NCI-H510A treated with DMSO at 0.1 percent for 48 hours (cell line): ENCODE measurements at regions not wholly inside any gene's neighbourhood (a gene's known extent, or its start where the extent isn't known, plus 50 kb on each side); places are given as distances from the start of the nearest gene placed in this dataset.

Experiments
- DNase-seq: peaks from one replicate; lab custom pipeline; 2025; lab: John Stamatoyannopoulos, UW

- no peak for DNase-seq
These were observed 86.9 kb upstream of the MSX1 start for GRCh38 chr4:4772534-4772933.

GRCh38 chr4:4771160-4771559, 88.3 kb upstream of the MSX1 start:
- DNase-seq = no peak

- DNase-seq = no peak
These were observed 88.9 kb upstream of the MSX1 start for GRCh38 chr4:4770610-4771009.

- DNase-seq = no peak
These were observed 92.9 kb upstream of the MSX1 start for GRCh38 chr4:4766564-4766963.

GRCh38 chr4:4765811-4766210, 93.7 kb upstream of the MSX1 start:
- DNase-seq = no peak

GRCh38 chr4:4764558-4764905, 94.9 kb upstream of the MSX1 start:
- DNase-seq = no peak

GRCh38 chr4:4763822-4764557, 95.5 kb upstream of the MSX1 start:
- no peak for DNase-seq

- no peak for DNase-seq
These were observed 96.3 kb upstream of the MSX1 start for GRCh38 chr4:4762909-4763821.

- DNase-seq = no peak
These were observed 97.2 kb upstream of the MSX1 start for GRCh38 chr4:4762300-4762699.

- DNase-seq = no peak
These were observed 98.1 kb upstream of the MSX1 start for GRCh38 chr4:4761128-4761982.

GRCh38 chr4:4759883-4760282, 99.6 kb upstream of the MSX1 start:
- no peak for DNase-seq

- DNase-seq = no peak
These were observed 100.2 kb upstream of the MSX1 start for GRCh38 chr4:4759232-4759631.

GRCh38 chr4:4758681-4759080, 100.8 kb upstream of the MSX1 start:
- no peak for DNase-seq

- DNase-seq = no peak
These were observed 104.2 kb upstream of the MSX1 start for GRCh38 chr4:4755306-4755705.

GRCh38 chr4:4754641-4755040, 104.8 kb upstream of the MSX1 start:
- no peak for DNase-seq

GRCh38 chr4:4753643-4754042, 105.8 kb upstream of the MSX1 start:
- DNase-seq = no peak

- no peak for DNase-seq
These were observed 106.7 kb upstream of the MSX1 start for GRCh38 chr4:4752576-4753401.

- DNase-seq = no peak
These were observed 107.4 kb upstream of the MSX1 start for GRCh38 chr4:4752025-4752424.

GRCh38 chr4:4750187-4750586, 109.3 kb upstream of the MSX1 start:
- no peak for DNase-seq

GRCh38 chr4:4749137-4749536, 110.3 kb upstream of the MSX1 start:
- DNase-seq = no peak

GRCh38 chr4:4746444-4746843, 113.0 kb upstream of the MSX1 start:
- DNase-seq = no peak

- DNase-seq = no peak
These were observed 119.4 kb upstream of the MSX1 start for GRCh38 chr4:4740071-4740470.
